ENCODE measurements at regions not wholly inside any gene's neighbourhood (a gene's known extent, or its start where the extent isn't known, plus 50 kb on each side); places are given as distances from the start of the nearest gene placed in this dataset.

- no peak overlapping the region for H3K4me3 Mint-ChIP-seq
- H3K27me3 Mint-ChIP-seq (ENCODE audit: low read depth): no peaks in the 10 kb centered on the region
- no peaks in the 10 kb centered on the region for H3K9me3 Mint-ChIP-seq
- H3K27ac Mint-ChIP-seq: peak overlapping the region in 1 of 3 experiments; percentile 59
- peaks cover 29% of the 10 kb centered on the region for H3K4me1 Mint-ChIP-seq
- TF ChIP-seq CTCF (IDR thresholded peaks at IDR 0.05; ENCODE audit: unreplicated experiment in 3 of 3): no peak
- H3K36me3 Mint-ChIP-seq (ENCODE audit: low read depth): no peaks in the 10 kb centered on the region
Measured at GRCh38 chr2:106974891-106975290, 88.9 kb upstream of the ST6GAL2 start.

GRCh38 chr2:106975641-106976040 is 89.7 kb upstream of the ST6GAL2 start:
- Mint-ChIP-seq H3K4me3 (no peak overlapping the region), H3K36me3 (ENCODE audit: low read depth) (no peaks in the 10 kb centered on the region), H3K27ac (peak overlapping the region; percentile 11 to 95 (median 47)), H3K27me3 (ENCODE audit: low read depth) (no peaks in the 10 kb centered on the region), H3K4me1 (peaks cover 29% of the 10 kb centered on the region), H3K9me3 (no peaks in the 10 kb centered on the region)
- no peak for TF ChIP-seq CTCF (IDR thresholded peaks at IDR 0.05; ENCODE audit: unreplicated experiment in 3 of 3)

GRCh38 chr2:106976548-106976947 is 90.6 kb upstream of the ST6GAL2 start:
- no peak overlapping the region for H3K4me3 Mint-ChIP-seq
- TF ChIP-seq CTCF (IDR thresholded peaks at IDR 0.05; ENCODE audit: unreplicated experiment in 3 of 3): no peak
- H3K27ac Mint-ChIP-seq: peak overlapping the region; percentile 11 to 95 (median 47)
- no peaks in the 10 kb centered on the region for H3K9me3 Mint-ChIP-seq
- H3K4me1 Mint-ChIP-seq: peaks cover 29% of the 10 kb centered on the region
- H3K36me3 Mint-ChIP-seq (ENCODE audit: low read depth): no peaks in the 10 kb centered on the region
- no peaks in the 10 kb centered on the region for H3K27me3 Mint-ChIP-seq (ENCODE audit: low read depth)

GRCh38 chr2:106977717-106978116 is 91.8 kb upstream of the ST6GAL2 start:
- TF ChIP-seq CTCF (IDR thresholded peaks at IDR 0.05; ENCODE audit: unreplicated experiment in 3 of 3): no peak

GRCh38 chr2:106978647-106979046 is 92.7 kb upstream of the ST6GAL2 start:
- no peak for TF ChIP-seq CTCF (IDR thresholded peaks at IDR 0.05; ENCODE audit: unreplicated experiment in 3 of 3)
- Mint-ChIP-seq H3K27ac (peak overlapping the region in 1 of 3 experiments; percentile 33), H3K9me3 (peaks cover 2% of the 10 kb centered on the region), H3K4me3 (no peak overlapping the region), H3K36me3 (ENCODE audit: low read depth) (no peaks in the 10 kb centered on the region), H3K27me3 (ENCODE audit: low read depth) (no peaks in the 10 kb centered on the region), H3K4me1 (peaks cover 29% of the 10 kb centered on the region)

More at GRCh38 chr2:106977717-106978116, 91.8 kb upstream of the ST6GAL2 start:
- Mint-ChIP-seq H3K4me3 (peak overlapping the region; percentile 4 to 19 (median 15)), H3K36me3 (ENCODE audit: low read depth) (no peaks in the 10 kb centered on the region), H3K27me3 (ENCODE audit: low read depth) (no peaks in the 10 kb centered on the region), H3K4me1 (peaks cover 29% of the 10 kb centered on the region), H3K9me3 (peaks cover under 1% of the 10 kb centered on the region), H3K27ac (peak overlapping the region; percentile 94 to 96 (median 95))

- Mint-ChIP-seq H3K27ac (no peak overlapping the region), H3K27me3 (ENCODE audit: low read depth) (no peaks in the 10 kb centered on the region), H3K36me3 (ENCODE audit: low read depth) (no peaks in the 10 kb centered on the region), H3K4me1 (peaks cover 23% of the 10 kb centered on the region), H3K9me3 (peaks cover 2% of the 10 kb centered on the region), H3K4me3 (no peak overlapping the region)
- TF ChIP-seq CTCF (IDR thresholded peaks at IDR 0.05; ENCODE audit: unreplicated experiment in 3 of 3): no peak
Measured at GRCh38 chr2:106981491-106981890, 95.5 kb upstream of the ST6GAL2 start.

Measured in nephron (organoid).